Lower lobe of right lung (tissue), 2 donors: ENCODE measurements at regions not wholly inside any gene's neighbourhood (a gene's known extent, or its start where the extent isn't known, plus 50 kb on each side); places are given as distances from the start of the nearest gene placed in this dataset.
"Not testable (repeated sequence)": the region's sequence is repeated elsewhere in the genome, so short reads cannot be mapped to it uniquely, and the experiment has no call there.

Experiments
- ATAC-seq, 2 donors: fragments of 200-7000 bp; cut with Tn5 transposase; one replicate each; pipeline ENCODE4 v1.9.1; 2020 to 2022; ENCODE audit warnings: mild to moderate bottlenecking in 2 of 2, moderate library complexity in 2 of 2
- DNase-seq: peaks from one replicate; pipeline ENCODE4 v3.0.0-alpha.2; 2020
- H3K27ac ChIP-seq: fragments of 200-600 bp; one replicate; pipeline ENCODE4 v1.8.0; 2022
- H3K27me3 ChIP-seq: fragments of 200-600 bp; one replicate; pipeline ENCODE4 v1.8.0; 2022; ENCODE audit warnings: low read depth
- H3K36me3 ChIP-seq: fragments of 200-600 bp; one replicate; pipeline ENCODE4 v1.8.0; 2022; ENCODE audit warnings: mild to moderate bottlenecking
- H3K4me1 ChIP-seq: fragments of 200-600 bp; one replicate; pipeline ENCODE4 v1.8.0; 2022
- H3K4me3 ChIP-seq: fragments of 200-600 bp; one replicate; pipeline ENCODE4 v1.8.0; 2022; ENCODE audit warnings: mild to moderate bottlenecking
- H3K9me3 ChIP-seq: fragments of 200-600 bp; one replicate; pipeline ENCODE4 v1.8.0; 2022
- intact Hi-C: fragments of 100-400 bp; cut with DNase I; formaldehyde crosslinking; loops from one replicate; pipeline ENCODE4 v1.11.0; 2022
- TF ChIP-seq, protein P1 (sequence below): fragments of 200-600 bp; IDR thresholded peaks from one replicate; pipeline ENCODE4 v1.8.0; 2022; ENCODE audit warnings: antibody characterized with exemption, mild to moderate bottlenecking
- donor health status: DM: no; HTN: yes; CAD: no; lungs with severe emphysema.

GRCh38 chr2:238511614-238511950 is 84.9 kb downstream of the ASB1 start:
- Histone ChIP-seq H3K4me1 (no peaks in the 10 kb centered on the region), H3K9me3 (peaks cover 4% of the 10 kb centered on the region), H3K27me3 (no peaks in the 10 kb centered on the region), H3K27ac (no peak overlapping the region), H3K36me3 (no peaks in the 10 kb centered on the region), H3K4me3 (no peak overlapping the region)
- DNase-seq = no peak
- intact Hi-C loops = no loop called here
- ATAC-seq = no peak
- TF ChIP-seq, protein P1, sequence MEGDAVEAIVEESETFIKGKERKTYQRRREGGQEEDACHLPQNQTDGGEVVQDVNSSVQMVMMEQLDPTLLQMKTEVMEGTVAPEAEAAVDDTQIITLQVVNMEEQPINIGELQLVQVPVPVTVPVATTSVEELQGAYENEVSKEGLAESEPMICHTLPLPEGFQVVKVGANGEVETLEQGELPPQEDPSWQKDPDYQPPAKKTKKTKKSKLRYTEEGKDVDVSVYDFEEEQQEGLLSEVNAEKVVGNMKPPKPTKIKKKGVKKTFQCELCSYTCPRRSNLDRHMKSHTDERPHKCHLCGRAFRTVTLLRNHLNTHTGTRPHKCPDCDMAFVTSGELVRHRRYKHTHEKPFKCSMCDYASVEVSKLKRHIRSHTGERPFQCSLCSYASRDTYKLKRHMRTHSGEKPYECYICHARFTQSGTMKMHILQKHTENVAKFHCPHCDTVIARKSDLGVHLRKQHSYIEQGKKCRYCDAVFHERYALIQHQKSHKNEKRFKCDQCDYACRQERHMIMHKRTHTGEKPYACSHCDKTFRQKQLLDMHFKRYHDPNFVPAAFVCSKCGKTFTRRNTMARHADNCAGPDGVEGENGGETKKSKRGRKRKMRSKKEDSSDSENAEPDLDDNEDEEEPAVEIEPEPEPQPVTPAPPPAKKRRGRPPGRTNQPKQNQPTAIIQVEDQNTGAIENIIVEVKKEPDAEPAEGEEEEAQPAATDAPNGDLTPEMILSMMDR = no peak

GRCh38 chr2:238512247-238512867 is 85.6 kb downstream of the ASB1 start:
- Histone ChIP-seq H3K9me3 (peaks cover 11% of the 10 kb centered on the region), H3K4me1 (no peaks in the 10 kb centered on the region), H3K4me3 (no peak overlapping the region), H3K27ac (no peak overlapping the region), H3K27me3 (no peaks in the 10 kb centered on the region), H3K36me3 (no peaks in the 10 kb centered on the region)
- ATAC-seq = no peak
- intact Hi-C loops = no loop called here
- DNase-seq = no peak
- TF ChIP-seq, protein P1 = no peak

DNA sequence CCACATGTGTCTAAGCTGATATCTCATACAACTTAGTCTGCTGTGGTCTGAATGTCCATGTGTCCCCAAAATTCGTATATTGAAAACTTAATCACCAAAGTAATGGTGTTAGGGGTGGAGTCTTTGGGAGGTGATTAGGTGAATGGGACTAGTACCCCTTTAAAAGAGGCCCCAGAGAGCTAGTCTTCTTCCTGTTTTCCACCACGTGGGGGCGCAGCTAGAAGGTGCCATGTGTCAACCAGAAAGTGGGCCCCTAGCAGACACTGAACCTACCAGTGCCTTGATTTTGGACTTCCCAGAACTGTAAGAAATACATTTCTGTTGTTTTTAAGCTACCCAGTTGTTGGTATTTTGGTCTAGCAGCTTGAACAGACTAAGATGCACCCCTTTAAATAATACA is 86.6 kb downstream of the ASB1 start:
- TF ChIP-seq, protein P1 = peak; percentile 53
- ATAC-seq = peak; percentile 79 to 88
- no peaks in the 10 kb centered on the region for H3K36me3 ChIP-seq

GRCh38 chr2:238514024-238514423 is 87.3 kb downstream of the ASB1 start:
- H3K9me3 ChIP-seq = peaks cover 22% of the 10 kb centered on the region
- intact Hi-C loops, H3K27me3 ChIP-seq, DNase-seq, H3K36me3 ChIP-seq, H3K4me3 ChIP-seq, H3K27ac ChIP-seq, H3K4me1 ChIP-seq, ATAC-seq: not testable (repeated sequence)

More for the DNA sequence above, 86.6 kb downstream of the ASB1 start:
- Histone ChIP-seq H3K4me1 (no peaks in the 10 kb centered on the region), H3K27ac (no peak overlapping the region), H3K9me3 (peaks cover 20% of the 10 kb centered on the region), H3K4me3 (no peak overlapping the region), H3K27me3 (no peaks in the 10 kb centered on the region)
- intact Hi-C loops = no loop called here
- peak; percentile 66 for DNase-seq

DNA sequence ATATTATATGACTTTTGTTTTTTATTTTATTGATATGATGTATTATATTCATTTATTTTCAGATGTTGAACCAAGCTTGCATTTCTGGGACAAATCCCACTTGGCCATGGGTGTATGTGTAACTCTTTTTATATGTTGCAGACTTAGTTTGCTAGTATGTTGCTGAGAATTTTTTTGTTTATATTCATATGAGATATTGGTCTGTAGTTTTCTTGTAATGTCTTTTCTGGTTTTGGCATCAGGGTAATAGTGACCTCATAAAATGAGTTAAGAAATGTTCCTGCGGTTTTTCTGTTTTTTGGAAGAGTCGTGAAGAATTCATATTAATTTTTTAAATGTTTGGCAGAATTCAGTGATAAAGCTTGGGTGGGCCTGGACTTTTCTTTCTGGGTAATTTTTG is 88.7 kb downstream of the ASB1 start:
- DNase-seq (no peak), ATAC-seq (no peak)
- H3K36me3 ChIP-seq = no peaks in the 10 kb centered on the region
- TF ChIP-seq, protein P1 = no peak
- H3K27me3 ChIP-seq = no peaks in the 10 kb centered on the region
- intact Hi-C loops = no loop called here
- no peak overlapping the region for H3K27ac ChIP-seq
- no peaks in the 10 kb centered on the region for H3K4me1 ChIP-seq
- no peak overlapping the region for H3K4me3 ChIP-seq
- H3K9me3 ChIP-seq = peaks cover 22% of the 10 kb centered on the region

GRCh38 chr2:238517209-238517608 is 90.5 kb downstream of the ASB1 start:
- H3K27me3 ChIP-seq = no peaks in the 10 kb centered on the region
- no peaks in the 10 kb centered on the region for H3K36me3 ChIP-seq
- no peaks in the 10 kb centered on the region for H3K4me1 ChIP-seq
- intact Hi-C loops = no loop called here
- no peak overlapping the region for H3K27ac ChIP-seq
- no peak overlapping the region for H3K4me3 ChIP-seq
- DNase-seq = no peak
- ATAC-seq = no peak
- H3K9me3 ChIP-seq = peaks cover 22% of the 10 kb centered on the region
- TF ChIP-seq, protein P1 = no peak
